Erythroblast (primary cell): ENCODE measurements at regions not wholly inside any gene's neighbourhood (a gene's known extent, or its start where the extent isn't known, plus 50 kb on each side); places are given as distances from the start of the nearest gene placed in this dataset.
"Not testable (repeated sequence)": the region's sequence is repeated elsewhere in the genome, so short reads cannot be mapped to it uniquely, and the experiment has no call there.

Experiments
- DNase-seq, 2 experiments: peaks; one replicate each; lab custom pipeline; 2025; lab: John Stamatoyannopoulos, UW
- GATA1 ChIP-seq: IDR thresholded peaks from 2 replicates; pipeline ENCODE4 v1.6.1; 2011; ENCODE audit warnings: low read depth, mild to moderate bottlenecking, control low read depth, low read length, moderate library complexity
- POLR2A ChIP-seq: IDR thresholded peaks from 2 replicates; pipeline ENCODE4 v1.6.1; 2011; ENCODE audit warnings: mild to moderate bottlenecking, low read length

- no peak for DNase-seq
These were observed 979.7 kb upstream of the HS3ST1 start for GRCh38 chr4:12408364-12408763.

GRCh38 chr4:12403175-12403574 lies 974.5 kb upstream of the HS3ST1 start:
- TF ChIP-seq POLR2A, result no peak
- no peak for TF ChIP-seq GATA1
- no peak for DNase-seq

More at GRCh38 chr4:12408364-12408763, 979.7 kb upstream of the HS3ST1 start:
- TF ChIP-seq GATA1 (no peak), POLR2A (no peak)

GRCh38 chr4:12399781-12400180 lies 971.1 kb upstream of the HS3ST1 start:
- no peak for DNase-seq
- TF ChIP-seq POLR2A (no peak), GATA1 (no peak)

GRCh38 chr4:12393631-12394262 lies 965.1 kb upstream of the HS3ST1 start:
- no peak for DNase-seq
- TF ChIP-seq POLR2A, result no peak
- TF ChIP-seq GATA1, result no peak

GRCh38 chr4:12389604-12390003 lies 960.9 kb upstream of the HS3ST1 start:
- no peak for DNase-seq

GRCh38 chr4:12382567-12382966 lies 953.9 kb upstream of the HS3ST1 start:
- DNase-seq, result no peak
- TF ChIP-seq GATA1, result no peak
- TF ChIP-seq POLR2A, result no peak

More at GRCh38 chr4:12389604-12390003, 960.9 kb upstream of the HS3ST1 start:
- TF ChIP-seq POLR2A (no peak), GATA1 (no peak)

- TF ChIP-seq GATA1, result no peak
- TF ChIP-seq POLR2A, result no peak
- DNase-seq, result no peak
These were observed 950.5 kb upstream of the HS3ST1 start for GRCh38 chr4:12379191-12379590.

- TF ChIP-seq POLR2A (no peak), GATA1 (no peak)
- DNase-seq, result no peak
These were observed 947.1 kb upstream of the HS3ST1 start for GRCh38 chr4:12375805-12376204.

GRCh38 chr4:12365869-12366268 lies 937.2 kb upstream of the HS3ST1 start:
- DNase-seq, result not testable (repeated sequence)

- no peak for DNase-seq
- TF ChIP-seq POLR2A, result no peak
- no peak for TF ChIP-seq GATA1
These were observed 931.7 kb upstream of the HS3ST1 start for GRCh38 chr4:12360391-12360790.

GRCh38 chr4:12359420-12359819 lies 930.7 kb upstream of the HS3ST1 start:
- TF ChIP-seq POLR2A (no peak), GATA1 (no peak)

GRCh38 chr4:12333083-12333482 lies 904.4 kb upstream of the HS3ST1 start:
- DNase-seq, result not testable (repeated sequence)

More at GRCh38 chr4:12359420-12359819, 930.7 kb upstream of the HS3ST1 start:
- DNase-seq, result no peak

- no peak for DNase-seq
- TF ChIP-seq POLR2A (no peak), GATA1 (no peak)
These were observed 896.3 kb upstream of the HS3ST1 start for GRCh38 chr4:12324965-12325364.

GRCh38 chr4:12319765-12320164 lies 891.1 kb upstream of the HS3ST1 start:
- TF ChIP-seq GATA1, result no peak
- TF ChIP-seq POLR2A, result no peak
- no peak for DNase-seq

- TF ChIP-seq POLR2A, result no peak
- TF ChIP-seq GATA1, result no peak
- DNase-seq, result no peak
These were observed 876.2 kb upstream of the HS3ST1 start for GRCh38 chr4:12304905-12305304.

GRCh38 chr4:12296366-12296765 lies 867.7 kb upstream of the HS3ST1 start:
- no peak for DNase-seq
- TF ChIP-seq POLR2A (no peak), GATA1 (no peak)
